GM12892 (cell line): ENCODE measurements at regions not wholly inside any gene's neighbourhood (a gene's known extent, or its start where the extent isn't known, plus 50 kb on each side); places are given as distances from the start of the nearest gene placed in this dataset.
"Not testable (repeated sequence)": the region's sequence is repeated elsewhere in the genome, so short reads cannot be mapped to it uniquely, and the experiment has no call there.

Source experiments
- DNase-seq: peaks from one replicate; pipeline ENCODE4 v3.0.0; 2011; ENCODE audit not compliant: insufficient read length
- FAIRE-seq: peaks from 2 replicates; lab custom pipeline; 2011; peaks lifted over from hg19 to GRCh38; lab: Jason Lieb, UNC
- POLR2A ChIP-seq: IDR thresholded peaks from 2 replicates; pipeline ENCODE4 v1.6.1; 2011; ENCODE audit warnings: low read depth, low read length, control low read depth
- POLR2AphosphoS5 ChIP-seq: IDR thresholded peaks from 2 replicates; pipeline ENCODE4 v1.6.1; 2011; ENCODE audit warnings: low read depth, low read length, control low read depth
- TAF1 ChIP-seq: IDR thresholded peaks from 2 replicates; pipeline ENCODE4 v1.6.1; 2011; ENCODE audit warnings: low read depth, mild to moderate bottlenecking, control low read depth, low read length, borderline replicate concordance

DNA sequence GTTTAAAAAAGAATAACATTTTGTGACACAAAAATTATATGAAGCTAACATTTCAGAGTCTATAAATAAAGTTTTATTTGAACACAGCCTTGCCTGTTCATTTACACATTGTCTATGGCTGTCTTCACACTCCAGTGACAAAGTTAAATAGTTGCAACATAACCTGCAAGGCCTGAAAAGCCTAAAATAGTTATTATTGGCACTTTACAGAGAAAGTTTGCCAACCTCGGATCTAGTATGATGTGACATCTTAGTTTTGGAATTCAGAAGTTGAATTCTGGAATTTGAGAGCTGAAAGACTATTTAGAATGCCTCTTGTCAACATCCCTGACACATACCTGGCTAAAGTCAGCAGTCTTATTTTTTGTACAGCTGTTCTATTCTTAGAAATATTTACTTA is 68.3 kb downstream of the DYRK2 start:
- no peak for TF ChIP-seq POLR2A
- no peak for TF ChIP-seq POLR2AphosphoS5
- TF ChIP-seq TAF1 = no peak
- DNase-seq (no peak), FAIRE-seq (no peak)

DNA sequence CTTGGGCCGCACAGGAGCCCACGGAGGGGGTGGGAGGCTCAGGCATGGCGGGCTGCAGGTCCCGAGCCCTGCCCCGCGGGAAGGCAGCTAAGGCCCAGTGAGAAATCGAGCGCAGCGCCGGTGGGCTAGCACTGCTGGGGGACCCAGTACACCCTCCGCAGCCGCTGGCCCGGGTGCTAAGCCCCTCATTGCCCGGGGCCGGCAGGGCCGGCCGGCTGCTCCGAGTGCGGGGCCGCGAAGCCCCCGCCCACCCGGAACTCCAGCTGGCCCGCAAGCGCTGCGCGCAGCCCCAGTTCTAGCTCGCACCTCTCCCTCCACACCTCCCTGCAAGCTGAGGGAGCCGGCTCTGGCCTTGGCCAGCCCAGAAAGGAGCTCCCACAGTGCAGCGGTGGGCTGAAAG is 70.8 kb downstream of the DYRK2 start:
- DNase-seq, FAIRE-seq: not testable (repeated sequence)

DNA sequence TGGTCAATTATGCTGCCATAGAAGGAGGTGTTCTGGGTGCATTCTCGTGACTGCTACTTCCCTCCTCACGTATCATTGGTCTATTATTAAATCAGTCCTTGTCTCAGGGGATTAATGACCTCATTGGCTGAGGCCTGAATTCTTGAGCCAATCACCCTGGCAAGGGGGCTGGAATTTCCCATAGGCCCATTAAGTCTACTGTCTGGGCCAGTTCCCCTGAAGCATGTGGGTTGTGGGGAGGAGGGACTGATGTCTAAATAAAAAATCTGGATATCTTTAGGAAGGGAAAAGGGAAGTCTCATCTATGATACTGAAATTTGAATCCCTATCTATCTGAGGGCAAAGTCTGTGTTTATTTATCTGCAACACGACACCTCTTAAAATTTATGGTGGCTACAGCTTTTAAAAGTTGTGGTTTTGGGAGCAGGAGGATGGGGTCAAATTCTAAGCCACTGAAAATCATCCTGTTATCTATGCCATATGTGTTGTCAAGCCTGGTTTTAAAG is 71.9 kb downstream of the DYRK2 start:
- DNase-seq (no peak), FAIRE-seq (no peak)
- TF ChIP-seq POLR2A (no peak), TAF1 (no peak), POLR2AphosphoS5 (no peak)

DNA sequence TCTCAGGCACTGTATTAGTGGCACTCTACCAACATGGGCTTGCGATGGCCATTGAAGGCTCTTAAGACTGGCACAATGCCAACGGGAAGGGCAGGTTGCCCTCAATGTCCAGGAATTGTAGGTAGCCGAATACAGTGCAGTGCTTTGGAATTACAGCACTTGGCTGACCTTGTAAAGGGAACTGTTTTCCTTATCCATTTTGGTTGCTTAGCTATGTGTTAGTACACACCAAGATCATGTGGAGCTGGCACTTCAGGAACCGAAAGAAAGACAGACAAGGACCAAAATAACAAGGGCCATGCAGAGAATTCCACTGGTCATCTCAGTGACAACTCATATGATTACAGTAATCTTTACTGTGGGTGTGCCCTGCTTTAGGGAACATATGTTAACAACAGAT is 72.7 kb downstream of the DYRK2 start:
- TF ChIP-seq TAF1 (no peak), POLR2A (no peak), POLR2AphosphoS5 (no peak)
- DNase-seq = no peak
- FAIRE-seq = no peak

DNA sequence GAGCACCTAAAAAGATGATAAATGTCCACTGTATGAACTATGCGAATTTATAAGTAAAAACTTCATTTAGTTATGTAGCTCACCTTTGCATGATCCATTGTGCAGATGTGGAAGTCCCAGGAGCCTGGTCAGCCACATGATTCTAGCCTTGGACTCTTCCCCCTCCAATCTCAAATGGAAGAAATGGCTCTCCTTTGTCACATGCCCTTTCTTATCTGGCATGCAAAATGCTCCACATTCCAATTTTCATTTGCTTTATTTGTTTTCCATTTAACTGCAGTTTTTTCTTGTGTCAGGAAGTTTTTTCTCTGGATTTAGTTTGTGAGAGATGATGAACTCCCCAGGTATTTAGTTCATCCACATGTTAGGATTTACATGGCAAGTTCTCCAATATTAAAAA is 73.8 kb downstream of the DYRK2 start:
- no peak for FAIRE-seq
- TF ChIP-seq POLR2A (no peak), POLR2AphosphoS5 (no peak), TAF1 (no peak)
- no peak for DNase-seq

GRCh38 chr12:67726868-67727267 is 78.3 kb downstream of the DYRK2 start:
- no peak for TF ChIP-seq POLR2AphosphoS5
- TF ChIP-seq POLR2A = no peak
- TF ChIP-seq TAF1 = no peak
- FAIRE-seq = no peak
- DNase-seq = no peak

GRCh38 chr12:67727702-67728666 is 79.4 kb downstream of the DYRK2 start:
- FAIRE-seq (no peak), DNase-seq (no peak)
- no peak for TF ChIP-seq POLR2A
- TF ChIP-seq TAF1 = no peak

DNA sequence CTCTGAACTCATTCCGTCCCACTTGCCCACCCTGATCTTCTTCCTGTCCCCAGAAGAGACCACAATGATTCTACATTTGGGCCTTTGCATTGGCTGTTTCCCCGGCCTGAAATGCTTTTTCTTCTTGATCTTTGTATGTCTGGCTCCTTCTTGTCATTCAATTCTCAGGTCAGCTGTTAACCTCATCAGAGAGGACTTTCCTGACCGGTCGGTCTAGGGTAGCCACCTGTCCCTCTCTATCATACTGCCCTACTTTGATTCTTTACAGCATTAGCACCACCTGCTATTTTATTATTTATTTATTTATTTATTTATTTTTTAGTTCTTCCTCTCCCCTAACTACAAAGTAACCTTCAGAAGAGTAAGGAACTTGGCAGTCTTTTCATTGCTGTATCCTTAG is 84.3 kb downstream of the DYRK2 start:
- TF ChIP-seq TAF1 (no peak), POLR2A (no peak), POLR2AphosphoS5 (no peak)
- DNase-seq (no peak), FAIRE-seq (no peak)

GRCh38 chr12:67735868-67736267 is 87.3 kb downstream of the DYRK2 start:
- no peak for TF ChIP-seq POLR2A
- TF ChIP-seq POLR2AphosphoS5 = no peak
- no peak for TF ChIP-seq TAF1
- DNase-seq = no peak
- FAIRE-seq = no peak

- no peak for DNase-seq
- FAIRE-seq = no peak
- TF ChIP-seq POLR2A (no peak), TAF1 (no peak), POLR2AphosphoS5 (no peak)
Measured at GRCh38 chr12:67740711-67741110, 92.2 kb downstream of the DYRK2 start.

DNA sequence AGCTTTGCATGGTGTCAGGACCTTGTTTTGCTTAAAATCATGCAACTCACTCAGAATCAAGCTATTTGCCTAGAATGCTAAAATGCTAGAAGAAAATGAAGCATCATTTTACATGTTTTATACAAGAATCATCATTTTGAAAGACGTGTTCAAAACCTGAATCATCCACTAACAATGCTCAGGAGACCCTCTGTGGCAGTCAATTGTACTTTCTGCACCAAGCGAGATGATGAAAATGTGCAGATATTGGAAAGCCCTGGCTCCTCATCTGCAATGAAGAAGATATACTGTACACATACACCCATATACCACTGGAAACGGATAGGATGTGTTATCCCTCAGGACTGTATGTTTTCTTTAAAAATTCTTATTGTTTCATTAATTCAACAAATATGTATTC is 92.7 kb downstream of the DYRK2 start:
- TF ChIP-seq POLR2A = no peak
- no peak for TF ChIP-seq TAF1
- TF ChIP-seq POLR2AphosphoS5 = no peak
- FAIRE-seq (no peak), DNase-seq (no peak)

DNA sequence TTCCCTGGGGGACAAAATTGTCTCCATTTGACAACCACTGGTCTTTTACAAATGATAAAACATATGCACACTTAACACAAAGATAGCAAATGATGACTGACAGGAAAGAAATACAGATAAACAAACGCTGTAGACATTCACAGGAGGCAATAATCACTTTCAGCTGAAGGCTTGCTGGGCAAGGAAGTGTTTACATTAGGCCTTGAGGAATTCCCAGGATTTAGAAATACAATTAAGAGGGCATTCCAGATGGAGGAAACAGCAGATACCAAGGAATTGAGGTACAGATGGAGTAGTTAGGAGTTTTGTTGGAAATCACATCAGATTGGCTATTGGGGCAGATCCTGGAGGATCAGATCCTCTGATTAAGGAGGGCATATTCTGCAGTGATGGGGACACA is 93.9 kb downstream of the DYRK2 start:
- FAIRE-seq (no peak), DNase-seq (no peak)
- TF ChIP-seq TAF1 (no peak), POLR2AphosphoS5 (no peak), POLR2A (no peak)
